ENCODE measurements at regions not wholly inside any gene's neighbourhood (a gene's known extent, or its start where the extent isn't known, plus 50 kb on each side); places are given as distances from the start of the nearest gene placed in this dataset.

GRCh38 chr11:134616038-134616437 is 204.0 kb upstream of the B3GAT1 start:
- TF ChIP-seq CTCF (IDR thresholded peaks at IDR 0.05): no peak
- TF ChIP-seq POLR2A (IDR thresholded peaks at IDR 0.05): no peak

All from lower leg skin (tissue), 3 donors.